Activated naive CD8-positive, alpha-beta T cell treated with anti-CD3 and anti-CD28 coated beads, Interleukin-2, amount 10 ng/mL, durations not matched to agents 7 days and 5 days (primary cell): ENCODE measurements at regions not wholly inside any gene's neighbourhood (a gene's known extent, or its start where the extent isn't known, plus 50 kb on each side); places are given as distances from the start of the nearest gene placed in this dataset.

Experiments used
- ATAC-seq: fragments of 150-1000 bp; cut with Tn5 transposase; one replicate; pipeline ENCODE4 v1.10.0; 2021; ENCODE audit warnings: low read depth, moderate library complexity
- POLR2A ChIA-PET: fragments of 350-600 bp; sonication (Branson Sonifier 250); formaldehyde crosslinking; loops from one replicate; lab custom pipeline; 2021; ENCODE audit warnings: antibody characterized with exemption; lab: Charles Lee
- DNase-seq: peaks from one replicate; pipeline ENCODE4 v3.0.0; 2021
- H3K27ac Mint-ChIP-seq: one replicate; pipeline ENCODE4 v1.8.0; 2022; ENCODE audit warnings: mild to moderate bottlenecking, mixed read lengths
- H3K27me3 Mint-ChIP-seq: one replicate; pipeline ENCODE4 v1.8.0; 2022; ENCODE audit warnings: mild to moderate bottlenecking, moderate library complexity, mixed read lengths
- H3K36me3 Mint-ChIP-seq: one replicate; pipeline ENCODE4 v1.8.0; 2021; ENCODE audit warnings: mild to moderate bottlenecking, mixed read lengths
- H3K4me1 Mint-ChIP-seq: one replicate; pipeline ENCODE4 v1.8.0; 2021; ENCODE audit warnings: mixed read lengths
- H3K4me3 Mint-ChIP-seq: one replicate; pipeline ENCODE4 v1.8.0; 2022; ENCODE audit warnings: mild to moderate bottlenecking, moderate library complexity, mixed read lengths
- H3K9me3 Mint-ChIP-seq: one replicate; pipeline ENCODE4 v1.8.0; 2021; ENCODE audit warnings: mixed read lengths

- no peaks in the 10 kb centered on the region for H3K27me3 Mint-ChIP-seq
- peaks cover 3% of the 10 kb centered on the region for H3K9me3 Mint-ChIP-seq
- POLR2A ChIA-PET: no interaction called here
- ATAC-seq: no peak
- H3K4me1 Mint-ChIP-seq: no peaks in the 10 kb centered on the region
- no peaks in the 10 kb centered on the region for H3K36me3 Mint-ChIP-seq
- DNase-seq: no peak
- no peak overlapping the region for H3K4me3 Mint-ChIP-seq
- H3K27ac Mint-ChIP-seq: no peak overlapping the region
Measured at GRCh38 chr16:6496996-6497395, 835.6 kb upstream of the RBFOX1 start.

DNA sequence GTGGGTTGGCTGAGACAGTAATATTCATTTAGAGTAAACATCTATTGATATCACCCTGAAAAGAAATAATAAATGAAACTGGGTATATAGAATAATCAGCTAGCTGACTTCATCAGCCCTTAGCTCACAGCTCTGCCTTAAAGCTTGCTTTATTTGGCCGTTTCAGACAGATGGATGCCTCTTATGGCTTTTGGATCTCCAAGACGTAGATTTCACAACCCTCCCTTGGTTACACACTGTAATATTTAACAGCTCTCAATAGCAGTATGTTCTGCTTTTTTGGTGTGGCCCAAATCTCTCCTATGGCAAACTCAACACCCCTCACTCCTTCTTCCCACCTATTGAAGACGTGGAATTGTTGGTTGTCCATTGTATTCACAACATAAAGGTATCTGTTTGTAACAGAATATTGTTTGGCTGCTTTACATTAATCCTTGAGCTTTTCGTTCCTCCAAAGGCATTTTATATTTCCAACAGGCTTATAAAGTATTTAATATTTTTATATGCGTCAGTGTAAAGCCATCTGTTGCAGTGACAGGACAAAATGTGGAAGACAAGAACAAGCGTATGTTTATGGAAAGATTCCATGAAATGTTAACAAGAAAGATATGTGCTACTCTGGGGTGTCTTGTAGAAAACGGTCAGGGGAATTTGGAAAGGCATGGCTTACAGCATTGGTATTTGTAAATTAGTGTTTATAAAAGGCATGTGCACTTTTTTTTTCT lies 837.0 kb upstream of the RBFOX1 start:
- Mint-ChIP-seq H3K27me3 (no peaks in the 10 kb centered on the region), H3K4me3 (no peak overlapping the region), H3K36me3 (no peaks in the 10 kb centered on the region), H3K27ac (no peak overlapping the region), H3K9me3 (peaks cover 3% of the 10 kb centered on the region), H3K4me1 (no peaks in the 10 kb centered on the region)
- no peak for ATAC-seq
- POLR2A ChIA-PET: no interaction called here
- no peak for DNase-seq

DNA sequence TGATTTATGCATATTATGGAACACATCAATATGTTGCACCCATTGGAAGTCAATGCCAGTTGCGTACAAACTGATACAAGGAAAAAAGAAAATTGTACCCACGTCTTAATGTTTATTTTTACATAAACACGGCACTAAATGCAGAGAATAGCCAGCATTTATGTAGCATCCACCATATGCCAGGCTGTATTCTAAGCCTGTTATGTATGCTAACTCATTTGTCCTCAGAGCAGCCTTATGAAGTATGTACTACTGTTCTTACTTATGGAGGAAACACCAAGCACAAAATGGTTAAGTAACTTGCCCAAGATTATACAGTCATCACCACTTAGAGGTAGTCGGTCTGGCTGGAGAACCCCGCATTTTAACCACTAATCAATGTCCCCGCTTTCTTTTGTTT lies 837.9 kb upstream of the RBFOX1 start:
- H3K36me3 Mint-ChIP-seq: no peaks in the 10 kb centered on the region
- no peak for ATAC-seq
- no peak overlapping the region for H3K27ac Mint-ChIP-seq
- H3K27me3 Mint-ChIP-seq: no peaks in the 10 kb centered on the region
- POLR2A ChIA-PET: no interaction called here
- peaks cover 3% of the 10 kb centered on the region for H3K9me3 Mint-ChIP-seq
- no peaks in the 10 kb centered on the region for H3K4me1 Mint-ChIP-seq
- no peak overlapping the region for H3K4me3 Mint-ChIP-seq
- DNase-seq: no peak

DNA sequence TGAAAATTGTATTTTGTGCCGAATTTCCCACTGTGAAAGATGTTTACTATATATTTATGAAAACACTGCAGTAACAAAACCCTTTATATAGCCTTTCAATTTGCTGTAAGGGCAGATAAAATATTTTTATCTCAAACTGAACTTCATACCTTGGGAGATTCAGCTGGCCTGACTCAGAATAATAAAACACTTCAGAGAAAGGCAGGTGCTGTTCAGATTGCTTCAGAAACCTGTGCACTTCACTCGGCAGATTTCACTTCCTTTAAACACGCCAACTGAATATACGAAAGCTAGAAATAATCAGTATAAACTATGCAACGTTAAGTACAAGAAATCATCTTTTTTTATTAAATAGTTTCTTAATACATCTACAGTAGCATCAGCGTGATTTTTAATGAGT lies 839.1 kb upstream of the RBFOX1 start:
- POLR2A ChIA-PET: no interaction called here
- ATAC-seq: no peak
- DNase-seq: no peak
- H3K4me1 Mint-ChIP-seq: no peaks in the 10 kb centered on the region
- H3K36me3 Mint-ChIP-seq: no peaks in the 10 kb centered on the region
- no peak overlapping the region for H3K27ac Mint-ChIP-seq
- H3K4me3 Mint-ChIP-seq: no peak overlapping the region
- H3K9me3 Mint-ChIP-seq: peaks cover 3% of the 10 kb centered on the region
- H3K27me3 Mint-ChIP-seq: no peaks in the 10 kb centered on the region

DNA sequence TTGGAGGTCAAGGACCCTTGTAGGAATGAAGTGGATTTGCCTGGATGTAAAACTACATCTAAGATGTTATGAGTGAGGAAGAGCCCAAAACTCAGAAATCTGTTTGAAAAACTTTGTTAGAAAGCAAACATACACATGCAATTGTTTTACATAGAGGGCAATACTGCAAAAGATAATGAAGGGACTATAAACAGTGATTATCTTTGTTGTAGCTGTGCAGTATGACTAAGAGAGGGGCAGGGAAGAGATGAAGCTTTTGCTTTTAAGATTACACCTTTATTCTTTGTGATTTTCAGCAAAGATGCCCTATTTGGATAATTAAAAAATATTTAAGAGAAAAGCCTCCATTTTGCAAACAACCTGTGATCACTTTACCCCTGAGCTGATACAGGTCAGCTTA lies 839.9 kb upstream of the RBFOX1 start:
- no peak overlapping the region for H3K27ac Mint-ChIP-seq

DNA sequence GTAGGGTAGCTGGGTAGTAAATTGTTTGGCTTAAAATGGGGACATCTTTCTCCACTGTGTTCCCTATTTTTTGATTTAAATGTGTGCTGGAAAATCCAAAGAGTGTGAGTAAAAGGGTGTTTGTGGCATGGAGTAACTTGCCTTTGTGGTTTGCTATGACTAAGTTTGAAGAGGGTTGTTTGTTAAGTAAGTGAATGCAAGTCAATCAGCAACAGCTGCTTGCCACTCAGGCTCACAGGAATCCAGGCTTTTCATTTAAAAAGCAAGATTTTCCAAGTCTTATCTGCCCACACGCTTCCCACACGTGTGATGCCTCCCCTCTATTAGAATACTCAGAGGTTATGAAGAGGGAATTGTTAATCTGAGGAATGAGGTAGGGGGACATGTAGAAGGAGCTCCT lies 847.7 kb upstream of the RBFOX1 start:
- Mint-ChIP-seq H3K4me1 (no peaks in the 10 kb centered on the region), H3K27me3 (peaks cover 7% of the 10 kb centered on the region), H3K36me3 (no peaks in the 10 kb centered on the region), H3K4me3 (no peak overlapping the region), H3K9me3 (peaks cover 4% of the 10 kb centered on the region), H3K27ac (no peak overlapping the region)
- no peak for ATAC-seq
- POLR2A ChIA-PET: no interaction called here
- DNase-seq: no peak

More for the DNA sequence above, 839.9 kb upstream of the RBFOX1 start:
- Mint-ChIP-seq H3K9me3 (peaks cover 3% of the 10 kb centered on the region), H3K36me3 (no peaks in the 10 kb centered on the region), H3K4me1 (no peaks in the 10 kb centered on the region), H3K27me3 (no peaks in the 10 kb centered on the region), H3K4me3 (no peak overlapping the region)
- DNase-seq (no peak), ATAC-seq (no peak)
- POLR2A ChIA-PET: no interaction called here

DNA sequence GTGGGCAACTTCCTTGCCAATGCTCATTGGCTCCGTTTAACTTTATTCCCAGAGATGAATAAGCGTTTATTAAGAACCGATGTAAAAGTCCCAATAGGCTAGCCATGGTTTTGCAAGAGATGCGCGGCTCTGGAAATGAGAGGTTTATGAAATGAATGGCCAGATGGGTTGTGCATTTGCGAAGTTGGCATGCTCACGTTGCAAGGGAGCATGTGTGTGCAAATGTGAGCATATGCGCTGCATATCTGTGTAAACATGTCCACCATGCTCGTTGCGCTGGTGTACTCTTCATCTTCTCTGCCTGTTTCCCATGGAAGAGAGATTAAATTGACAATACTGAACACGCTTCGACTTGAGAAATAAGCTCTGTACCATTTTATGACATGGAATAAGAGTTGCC lies 848.6 kb upstream of the RBFOX1 start:
- Mint-ChIP-seq H3K9me3 (peaks cover 4% of the 10 kb centered on the region), H3K27ac (no peak overlapping the region), H3K4me3 (no peak overlapping the region), H3K36me3 (no peaks in the 10 kb centered on the region), H3K27me3 (peaks cover 7% of the 10 kb centered on the region), H3K4me1 (no peaks in the 10 kb centered on the region)
- DNase-seq (no peak), ATAC-seq (no peak)
- POLR2A ChIA-PET: no interaction called here

- Mint-ChIP-seq H3K27ac (no peak overlapping the region), H3K4me3 (no peak overlapping the region), H3K9me3 (peaks cover 4% of the 10 kb centered on the region), H3K36me3 (no peaks in the 10 kb centered on the region), H3K4me1 (no peaks in the 10 kb centered on the region), H3K27me3 (peaks cover 7% of the 10 kb centered on the region)
- DNase-seq (no peak), ATAC-seq (no peak)
- POLR2A ChIA-PET: no interaction called here
Measured at GRCh38 chr16:6483469-6484033, 849.1 kb upstream of the RBFOX1 start.

DNA sequence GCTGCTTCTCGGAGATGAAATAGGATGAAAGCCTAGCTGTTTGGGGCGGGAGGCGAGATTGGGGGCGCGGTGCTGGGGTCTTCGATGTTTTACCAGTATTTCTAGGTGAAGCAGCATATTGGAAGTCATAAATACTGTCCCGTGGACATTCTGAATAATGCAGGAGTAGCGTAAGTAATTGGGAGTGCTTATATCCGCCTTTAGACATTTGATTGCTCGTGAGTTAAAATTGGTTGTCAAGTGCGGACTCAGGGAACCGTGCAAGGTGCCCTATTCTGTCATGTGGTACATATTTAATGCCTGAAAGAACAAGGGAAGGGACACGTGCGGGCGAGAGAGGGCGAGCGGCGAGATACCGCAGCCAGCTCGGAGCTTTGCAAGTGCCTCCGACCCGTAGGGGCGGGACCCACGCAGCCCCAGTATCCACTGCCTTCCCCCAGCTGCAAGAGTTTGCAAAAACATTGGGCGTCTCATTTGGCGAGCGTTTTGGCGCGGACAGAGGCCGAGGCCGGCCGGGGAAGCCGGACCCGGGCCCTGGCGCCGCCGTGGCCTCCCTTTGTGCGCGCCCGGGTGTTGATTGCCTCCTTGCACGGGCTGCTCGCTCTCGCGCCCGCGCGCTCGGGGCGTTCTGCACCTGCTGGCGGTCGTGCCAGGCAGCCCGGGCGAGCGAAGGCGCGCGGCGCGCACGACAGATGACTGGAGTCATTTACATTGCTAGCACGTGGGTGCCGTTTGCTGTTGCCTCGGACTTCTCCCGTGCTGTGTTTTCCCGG lies 849.8 kb upstream of the RBFOX1 start:
- Mint-ChIP-seq H3K27me3 (peaks cover 7% of the 10 kb centered on the region), H3K4me3 (no peak overlapping the region), H3K27ac (no peak overlapping the region), H3K4me1 (no peaks in the 10 kb centered on the region), H3K9me3 (peaks cover 5% of the 10 kb centered on the region), H3K36me3 (no peaks in the 10 kb centered on the region)
- POLR2A ChIA-PET: no interaction called here
- no peak for ATAC-seq
- no peak for DNase-seq

GRCh38 chr16:6481894-6482293 lies 850.8 kb upstream of the RBFOX1 start:
- POLR2A ChIA-PET: no interaction called here
- H3K27me3 Mint-ChIP-seq: peaks cover 7% of the 10 kb centered on the region

GRCh38 chr16:6453742-6454141 lies 878.9 kb upstream of the RBFOX1 start:
- DNase-seq (no peak), ATAC-seq (no peak)
- H3K36me3 Mint-ChIP-seq: no peaks in the 10 kb centered on the region
- peaks cover 14% of the 10 kb centered on the region for H3K9me3 Mint-ChIP-seq
- no peaks in the 10 kb centered on the region for H3K27me3 Mint-ChIP-seq
- H3K27ac Mint-ChIP-seq: no peak overlapping the region
- H3K4me3 Mint-ChIP-seq: no peak overlapping the region
- H3K4me1 Mint-ChIP-seq: no peaks in the 10 kb centered on the region
- POLR2A ChIA-PET: no interaction called here

More at GRCh38 chr16:6481894-6482293, 850.8 kb upstream of the RBFOX1 start:
- no peak for DNase-seq
- Mint-ChIP-seq H3K27ac (no peak overlapping the region), H3K36me3 (no peaks in the 10 kb centered on the region), H3K4me1 (no peaks in the 10 kb centered on the region), H3K9me3 (peaks cover 7% of the 10 kb centered on the region), H3K4me3 (no peak overlapping the region)
- no peak for ATAC-seq

- H3K4me1 Mint-ChIP-seq: no peaks in the 10 kb centered on the region
Measured at GRCh38 chr16:6447021-6447790, 885.4 kb upstream of the RBFOX1 start.

GRCh38 chr16:6446370-6446769 lies 886.3 kb upstream of the RBFOX1 start:
- Mint-ChIP-seq H3K27ac (no peak overlapping the region), H3K36me3 (no peaks in the 10 kb centered on the region), H3K9me3 (peaks cover 6% of the 10 kb centered on the region), H3K27me3 (no peaks in the 10 kb centered on the region), H3K4me1 (no peaks in the 10 kb centered on the region), H3K4me3 (no peak overlapping the region)
- POLR2A ChIA-PET: no interaction called here
- no peak for DNase-seq
- ATAC-seq: no peak

More at GRCh38 chr16:6447021-6447790, 885.4 kb upstream of the RBFOX1 start:
- no peak for ATAC-seq
- no peaks in the 10 kb centered on the region for H3K27me3 Mint-ChIP-seq
- H3K27ac Mint-ChIP-seq: no peak overlapping the region
- no peak for DNase-seq
- no peak overlapping the region for H3K4me3 Mint-ChIP-seq
- POLR2A ChIA-PET: no interaction called here
- H3K36me3 Mint-ChIP-seq: no peaks in the 10 kb centered on the region
- H3K9me3 Mint-ChIP-seq: peaks cover 9% of the 10 kb centered on the region
